ENCODE measurements at regions not wholly inside any gene's neighbourhood (a gene's known extent, or its start where the extent isn't known, plus 50 kb on each side); places are given as distances from the start of the nearest gene placed in this dataset.

- no peak for TF ChIP-seq ZNF347 (CRISPR knock-in tag; IDR thresholded peaks at IDR 0.05; ENCODE audit: low read depth)
- TF ChIP-seq ZNF282 (CRISPR knock-in tag; IDR thresholded peaks at IDR 0.05), result no peak
- TF ChIP-seq DDX20 (tag; IDR thresholded peaks at IDR 0.05; ENCODE audit: low read depth), result no peak
- no peak for TF ChIP-seq EHMT2 (IDR thresholded peaks at IDR 0.05)
- TF ChIP-seq PKNOX1 (IDR thresholded peaks at IDR 0.05), result peak; percentile 41; the same call in 1 of the 2 replicates
- TF ChIP-seq ZSCAN29 (IDR thresholded peaks at IDR 0.05), result no peak
- no peak for TF ChIP-seq ZMIZ1 (IDR thresholded peaks at IDR 0.05; ENCODE audit: low read depth in 2 of 2, low read length in 2 of 2)
- no peak for TF ChIP-seq NR3C1 (CRISPR knock-in tag; IDR thresholded peaks at IDR 0.05)
- no peak for TF ChIP-seq LEF1 (IDR thresholded peaks at IDR 0.05)
- TF ChIP-seq ZNF121 (CRISPR knock-in tag; conservative IDR thresholded peaks at IDR 0.05), result no peak
- TF ChIP-seq ZHX1 (conservative IDR thresholded peaks at IDR 0.05; ENCODE audit: low read length), result no peak
- no peak for TF ChIP-seq HNRNPLL (IDR thresholded peaks at IDR 0.05; ENCODE audit: low read depth, low read length, poor library complexity, severe bottlenecking)
- TF ChIP-seq ZFP30 (CRISPR knock-in tag; IDR thresholded peaks at IDR 0.05; ENCODE audit: borderline replicate concordance), result no peak
- no peak for TF ChIP-seq ATF6 (CRISPR knock-in tag; IDR thresholded peaks at IDR 0.05)
- no peak for TF ChIP-seq ZKSCAN1 (IDR thresholded peaks at IDR 0.05; ENCODE audit: low read depth, low read length)
- no peak for TF ChIP-seq MAFK (IDR thresholded peaks at IDR 0.05; ENCODE audit: low read length)
- TF ChIP-seq DPF2 (IDR thresholded peaks at IDR 0.05), result 0 out of 2 replicates have a peak, but pooled peaks have one; percentile 20
- no peak for TF ChIP-seq NFATC3 (IDR thresholded peaks at IDR 0.05)
- no peak for TF ChIP-seq KDM5B (IDR thresholded peaks at IDR 0.05; ENCODE audit: insufficient replicate concordance, low read depth, low read length)
- peak; percentile 46 for TF ChIP-seq TCF3 (CRISPR knock-in tag; IDR thresholded peaks at IDR 0.05)
- TF ChIP-seq FOXM1 (IDR thresholded peaks at IDR 0.05; ENCODE audit: low read depth), result no peak
- TF ChIP-seq FOXM1 (CRISPR knock-in tag; IDR thresholded peaks at IDR 0.05; ENCODE audit: low read depth), result no peak
- TF ChIP-seq ZFPM2 (CRISPR knock-in tag; IDR thresholded peaks at IDR 0.05), result no peak
These were observed 53.2 kb upstream of the CEP162 start (continued) for GRCh38 chr6:84280639-84281038.

Measured in K562 (cell line).